Esophagus (tissue), 2 donors: ENCODE measurements at regions not wholly inside any gene's neighbourhood (a gene's known extent, or its start where the extent isn't known, plus 50 kb on each side); places are given as distances from the start of the nearest gene placed in this dataset.

ENCODE experiments used
- H3K27ac ChIP-seq, 2 donors: one replicate each; pipeline ENCODE4 v1.5.1; 2013; ENCODE audit warnings: low read depth in 2 of 2, mild to moderate bottlenecking in 2 of 2, inconsistent platforms in 1 of 2, low read length in 1 of 2, moderate library complexity in 1 of 2
- H3K27me3 ChIP-seq, 2 donors: one replicate each; pipeline ENCODE4 v1.6.1; 2013; ENCODE audit warnings: low read length in 2 of 2, control low read depth in 1 of 2, mild to moderate bottlenecking in 1 of 2; ENCODE audit not compliant: insufficient read depth in 2 of 2, control insufficient read depth in 1 of 2
- H3K36me3 ChIP-seq, 2 donors: one replicate each; pipeline ENCODE4 v1.6.1; 2013; ENCODE audit warnings: low read length in 1 of 2; ENCODE audit not compliant: control insufficient read depth in 2 of 2, insufficient read depth in 2 of 2
- H3K4me1 ChIP-seq, 2 donors: one replicate each; pipeline ENCODE4 v1.6.1; 2013; ENCODE audit warnings: low read length in 1 of 2; ENCODE audit not compliant: control insufficient read depth in 2 of 2, insufficient read depth in 2 of 2
- H3K4me3 ChIP-seq, 2 donors: one replicate each; pipeline ENCODE4 v1.5.1; 2013; ENCODE audit warnings: low read length in 2 of 2, mild to moderate bottlenecking in 2 of 2, low read depth in 1 of 2, moderate library complexity in 1 of 2
- H3K9me3 ChIP-seq, 2 donors: one replicate each; pipeline ENCODE4 v1.6.1; 2013; ENCODE audit warnings: mild to moderate bottlenecking in 2 of 2, low read depth in 1 of 2, low read length in 1 of 2, moderate library complexity in 1 of 2; ENCODE audit not compliant: control insufficient read depth in 2 of 2, insufficient read depth in 1 of 2
- WGBS, 2 donors: extraction: QIAGEN DNeasy Blood & Tissue Kit; methylation state at CpG; one replicate each; pipeline ENCODE4 v1.1.7; 2013; 5-methylcytosine and 5-hydroxymethylcytosine counted together
- donor health status: healthy with polysubstance abuse.
- donor health status: Bipolar disorder and iron deficiency.

- H3K36me3 ChIP-seq = no peaks in the 10 kb centered on the region
- peaks cover 3 to 19% of the 10 kb centered on the region in 2 donors for H3K4me1 ChIP-seq
- H3K9me3 ChIP-seq = no peaks in the 10 kb centered on the region
- H3K27me3 ChIP-seq = no peaks in the 10 kb centered on the region
- H3K27ac ChIP-seq = peak overlapping the region; percentile 2 to 47
- H3K4me3 ChIP-seq = no peak overlapping the region
- WGBS, 2 donors = 31 to 37% methylated on average over 12 of the region's 12 CpGs
Measured at GRCh38 chr21:38990424-38990794, 184.7 kb downstream of the ETS2 start.

DNA sequence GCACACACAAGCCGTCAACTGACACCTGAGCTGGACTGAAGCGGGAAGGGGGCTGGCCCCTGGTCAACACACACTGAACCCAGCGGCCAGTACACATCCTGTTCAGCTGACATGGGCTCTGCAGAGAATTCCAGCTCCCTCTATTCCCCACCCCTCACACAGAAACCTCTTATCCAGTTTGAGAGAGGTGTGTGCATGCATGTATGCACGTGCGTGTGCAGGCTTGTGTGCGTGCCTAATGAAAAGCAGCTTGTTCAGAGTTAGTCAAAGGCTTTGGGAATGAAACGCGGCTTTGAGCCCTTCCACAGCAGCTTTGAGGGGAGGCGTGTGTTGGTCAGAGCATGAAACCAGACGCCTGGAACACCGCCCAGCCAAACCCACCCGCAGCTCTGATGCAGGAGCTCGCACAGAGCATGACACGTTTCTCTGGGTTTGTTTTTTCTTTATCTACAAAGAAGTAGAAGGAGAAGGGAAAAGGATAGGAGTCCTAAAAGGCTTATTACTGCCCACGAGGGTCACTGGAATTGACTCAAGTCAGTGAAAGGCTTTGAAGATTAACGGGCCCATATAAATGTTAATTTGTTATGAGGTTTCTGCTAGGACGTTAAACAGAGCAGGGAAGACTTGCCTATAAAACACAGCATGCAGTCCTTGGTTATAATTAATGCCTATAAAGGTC is 184.2 kb downstream of the ETS2 start:
- Histone ChIP-seq H3K27ac (peak overlapping the region; percentile 2 to 47), H3K27me3 (no peaks in the 10 kb centered on the region), H3K4me1 (peaks cover 3 to 14% of the 10 kb centered on the region in 2 donors), H3K36me3 (no peaks in the 10 kb centered on the region), H3K9me3 (no peaks in the 10 kb centered on the region), H3K4me3 (no peak overlapping the region)
- WGBS, 2 donors = 19 to 21% methylated on average over 17 of the region's 17 CpGs

- WGBS, 2 donors = 58 to 65% methylated on average over 11 of the region's 11 CpGs
- Histone ChIP-seq H3K27ac (peak overlapping the region in 1 of 2 donors; percentile 26), H3K4me3 (no peak overlapping the region), H3K36me3 (no peaks in the 10 kb centered on the region), H3K9me3 (no peaks in the 10 kb centered on the region), H3K4me1 (peaks cover 3 to 14% of the 10 kb centered on the region in 2 donors), H3K27me3 (no peaks in the 10 kb centered on the region)
Measured at GRCh38 chr21:38989379-38989744, 183.6 kb downstream of the ETS2 start.

DNA sequence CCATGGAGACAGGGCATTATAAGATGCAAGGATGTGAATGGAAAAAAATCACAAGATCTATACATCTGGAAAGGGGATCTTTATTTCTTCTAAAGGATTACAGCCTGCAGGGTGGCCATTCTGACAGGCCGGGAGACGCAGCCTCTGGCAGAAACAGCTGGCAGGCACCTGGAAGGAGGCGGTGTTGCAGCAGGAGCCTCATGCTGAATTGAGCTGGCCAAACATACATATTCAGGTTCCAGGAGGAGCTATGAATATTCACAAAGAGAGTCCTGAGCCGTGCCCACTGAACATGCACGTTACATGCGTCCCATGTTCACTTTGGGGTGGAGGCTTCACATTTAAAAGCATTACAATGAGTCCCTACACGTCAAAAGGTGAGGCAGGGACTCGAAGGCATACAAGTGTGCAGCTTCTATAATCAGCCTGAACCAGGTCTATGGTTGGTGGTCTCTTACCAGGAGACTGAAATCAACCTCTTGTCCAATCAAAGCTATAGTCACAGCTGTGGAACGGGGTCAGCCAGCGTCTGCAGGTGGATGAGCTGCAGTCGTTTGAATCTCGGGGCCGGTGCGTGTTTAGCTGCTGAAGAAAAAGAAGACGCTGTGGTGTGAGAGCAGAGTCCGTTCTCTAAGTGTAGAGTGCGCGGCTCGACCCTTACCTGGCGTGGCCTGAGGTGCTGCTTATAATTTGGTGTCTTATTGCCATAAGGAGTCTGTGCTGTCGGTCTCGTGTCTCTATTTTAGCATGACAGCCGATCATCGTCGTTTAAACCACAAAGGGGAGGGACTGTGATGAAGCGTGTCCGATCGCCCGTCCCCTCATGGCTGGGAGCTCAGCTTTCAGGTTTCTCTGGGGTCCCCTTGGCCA is 183.0 kb downstream of the ETS2 start:
- H3K9me3 ChIP-seq = no peaks in the 10 kb centered on the region
- H3K27me3 ChIP-seq = no peaks in the 10 kb centered on the region
- H3K4me1 ChIP-seq = peaks cover 3 to 10% of the 10 kb centered on the region in 2 donors
- 63 to 67% methylated on average over 29 of the region's 29 CpGs for WGBS, 2 donors
- no peaks in the 10 kb centered on the region for H3K36me3 ChIP-seq
- H3K27ac ChIP-seq = peak overlapping the region in 1 of 2 donors; percentile 26
- no peak overlapping the region for H3K4me3 ChIP-seq

DNA sequence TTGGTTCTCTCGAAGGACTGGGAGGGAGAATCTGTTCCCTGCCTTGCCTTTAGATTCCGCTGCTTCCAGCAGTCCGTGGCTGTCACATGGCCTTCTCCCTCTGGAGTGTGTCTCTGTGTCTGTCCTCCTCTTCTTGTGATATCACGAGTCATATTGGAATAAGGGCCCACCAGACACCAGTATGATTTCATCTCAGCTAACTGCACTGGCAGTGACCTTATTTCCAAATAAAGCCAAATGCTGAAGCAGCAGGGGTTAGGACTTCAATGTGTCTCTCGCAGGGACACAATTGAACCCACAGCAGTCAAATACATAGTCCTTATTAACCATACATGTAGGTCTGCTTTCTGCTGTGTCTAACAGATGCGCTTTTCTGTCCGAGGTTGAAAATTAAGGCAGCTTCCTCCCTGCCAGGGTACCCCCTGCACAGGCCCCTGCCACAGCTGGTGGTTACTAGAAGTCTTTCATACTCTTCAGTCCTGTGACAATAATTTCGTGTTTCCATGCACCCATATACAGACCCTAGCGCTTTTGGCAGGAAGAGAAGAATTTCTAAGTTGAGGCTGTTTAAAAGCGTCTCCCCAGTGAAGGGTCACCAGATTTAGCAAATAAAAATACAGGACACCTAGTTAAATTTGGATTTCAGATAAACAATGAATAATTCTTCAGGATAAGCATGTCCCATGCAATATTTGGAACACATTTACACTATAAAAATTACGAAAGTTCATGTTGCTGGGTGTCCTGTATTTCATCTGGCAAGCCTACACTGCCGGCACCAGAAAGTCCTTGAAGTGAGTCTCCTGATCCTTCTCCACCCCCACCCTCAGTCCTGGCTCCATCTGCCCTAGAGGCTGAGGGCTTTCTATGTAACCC is 182.1 kb downstream of the ETS2 start:
- Histone ChIP-seq H3K4me1 (peaks cover 3 to 10% of the 10 kb centered on the region in 2 donors), H3K36me3 (no peaks in the 10 kb centered on the region), H3K4me3 (no peak overlapping the region), H3K27ac (no peak overlapping the region), H3K27me3 (no peaks in the 10 kb centered on the region), H3K9me3 (no peaks in the 10 kb centered on the region)
- WGBS, 2 donors = 65 to 67% methylated on average over 12 of the region's 12 CpGs

- 73 to 77% methylated on average over 13 of the region's 13 CpGs for WGBS, 2 donors
- H3K4me1 ChIP-seq = peaks cover 3 to 7% of the 10 kb centered on the region in 2 donors
Measured at GRCh38 chr21:38986806-38987632, 181.3 kb downstream of the ETS2 start.

DNA sequence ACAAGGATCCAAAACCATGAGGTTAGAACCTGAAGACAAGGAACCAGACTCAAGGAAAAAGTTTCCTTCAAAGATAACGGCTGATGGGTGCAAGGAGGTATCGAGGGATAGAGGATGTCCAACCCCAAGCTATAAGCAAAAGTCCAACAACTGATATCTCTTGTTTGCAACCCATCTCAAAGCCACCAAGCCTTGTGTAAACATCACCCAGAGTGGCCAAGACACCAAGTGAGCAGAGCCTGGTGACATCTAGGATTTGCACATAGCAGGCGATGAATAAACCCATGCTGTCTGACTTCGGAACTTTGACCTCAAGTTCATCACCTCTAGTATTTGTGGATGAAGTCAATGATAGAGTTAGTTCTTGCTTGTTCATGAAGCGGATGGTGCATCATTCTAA is 180.7 kb downstream of the ETS2 start:
- WGBS, 2 donors = 94 to 98% methylated on average over 5 of the region's 5 CpGs
- H3K4me1 ChIP-seq = peaks cover 3 to 7% of the 10 kb centered on the region in 2 donors
- H3K4me3 ChIP-seq = no peak overlapping the region

More at GRCh38 chr21:38986806-38987632, 181.3 kb downstream of the ETS2 start:
- H3K27ac ChIP-seq = no peak overlapping the region
- H3K9me3 ChIP-seq = no peaks in the 10 kb centered on the region
- H3K4me3 ChIP-seq = no peak overlapping the region
- no peaks in the 10 kb centered on the region for H3K27me3 ChIP-seq
- no peaks in the 10 kb centered on the region for H3K36me3 ChIP-seq

DNA sequence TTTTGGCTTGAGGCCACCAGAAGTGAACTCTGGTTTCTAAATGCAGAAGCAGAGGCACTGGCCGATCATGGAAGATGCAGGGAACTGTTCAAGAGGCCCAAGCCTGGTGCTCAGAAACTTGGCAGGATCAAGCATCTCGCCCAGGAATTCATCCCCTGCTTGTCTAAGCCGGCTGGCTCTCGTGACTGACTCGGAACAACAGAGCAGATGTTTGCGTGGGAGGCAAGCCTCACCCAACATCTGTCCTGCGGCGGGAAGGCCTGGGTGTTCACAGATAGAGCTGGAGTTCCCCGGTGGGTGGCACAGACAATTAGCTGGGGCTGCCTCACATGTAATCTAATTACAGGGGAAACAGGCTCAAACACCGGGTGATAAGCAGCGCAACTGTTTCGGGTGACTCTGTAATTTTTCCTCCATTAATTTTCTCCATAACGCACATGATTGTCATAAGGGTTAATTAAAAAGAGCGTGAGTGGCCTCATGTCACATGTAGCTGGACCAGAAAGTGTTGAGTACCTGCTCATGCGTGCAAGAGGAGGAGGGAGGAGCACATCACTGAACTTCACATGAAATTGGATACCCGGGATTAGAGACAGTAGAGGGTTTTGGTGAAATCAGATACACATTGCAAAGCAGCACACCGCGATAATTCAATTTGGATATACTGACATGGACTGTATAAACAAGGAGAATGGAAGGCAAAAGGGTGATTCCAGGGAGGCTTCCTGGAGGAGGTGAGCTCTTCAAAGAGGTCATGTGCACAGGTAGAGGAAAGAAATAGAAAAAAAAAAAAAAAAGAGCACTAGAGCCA is 180.0 kb downstream of the ETS2 start:
- 14 to 24% methylated on average over 18 of the region's 18 CpGs for WGBS, 2 donors
- no peak overlapping the region for H3K4me3 ChIP-seq
- no peaks in the 10 kb centered on the region for H3K36me3 ChIP-seq
- H3K27ac ChIP-seq = peak overlapping the region; percentile 82 to 84
- no peaks in the 10 kb centered on the region for H3K27me3 ChIP-seq
- H3K4me1 ChIP-seq = peaks cover 3 to 7% of the 10 kb centered on the region in 2 donors
- H3K9me3 ChIP-seq = no peaks in the 10 kb centered on the region

More for the DNA sequence above, 180.7 kb downstream of the ETS2 start:
- Histone ChIP-seq H3K36me3 (no peaks in the 10 kb centered on the region), H3K27me3 (no peaks in the 10 kb centered on the region), H3K27ac (no peak overlapping the region), H3K9me3 (no peaks in the 10 kb centered on the region)
